ENCODE measurements at regions not wholly inside any gene's neighbourhood (a gene's known extent, or its start where the extent isn't known, plus 50 kb on each side); places are given as distances from the start of the nearest gene placed in this dataset.

- WGBS, result 94% methylated on average over 3 of the region's 3 CpGs
- Histone ChIP-seq H3K9me3 (ENCODE audit: control insufficient read depth in 4 of 4, low read length in 3 of 4) (peaks cover 2 to 9% (median 4%) of the 10 kb centered on the region in 4 donors), H3K4me1 (ENCODE audit: control insufficient read depth in 4 of 4, insufficient read depth in 4 of 4, low read length in 3 of 4) (no peaks in the 10 kb centered on the region), H3K27ac (ENCODE audit: low read depth in 1 of 2, low read length in 2 of 2) (no peak overlapping the region), H3K9ac (ENCODE audit: low read depth in 1 of 2, low read length in 2 of 2) (no peak overlapping the region), H3K36me3 (ENCODE audit: control insufficient read depth in 4 of 4, insufficient read depth in 3 of 4, low read depth in 1 of 4, low read length in 3 of 4) (no peaks in the 10 kb centered on the region), H3K27me3 (ENCODE audit: control insufficient read depth in 4 of 4, insufficient read depth in 4 of 4, low read length in 3 of 4) (no peaks in the 10 kb centered on the region), H3K4me3 (ENCODE audit: low read depth in 1 of 3, low read length in 3 of 3) (no peak overlapping the region)
- no peak for DNase-seq (ENCODE audit: low spot score)
- TF ChIP-seq MAX (IDR thresholded peaks at IDR 0.05), result no peak
- TF ChIP-seq FOXA2 (IDR thresholded peaks at IDR 0.05), result no peak
- no peak for TF ChIP-seq GABPA (IDR thresholded peaks at IDR 0.05 in 1 of 2, conservative IDR thresholded peaks at IDR 0.05 in 1 of 2)
- TF ChIP-seq HNF4A (conservative IDR thresholded peaks at IDR 0.05), result no peak
- no peak for TF ChIP-seq EGR1 (IDR thresholded peaks at IDR 0.05; ENCODE audit: low read depth in 2 of 2)
- no peak for TF ChIP-seq ZBTB33 (IDR thresholded peaks at IDR 0.05)
- TF ChIP-seq SP1 (IDR thresholded peaks at IDR 0.05), result no peak
- TF ChIP-seq RXRA (IDR thresholded peaks at IDR 0.05), result no peak
- no peak for TF ChIP-seq FOXA1 (IDR thresholded peaks at IDR 0.05)
Measured at GRCh38 chr12:75922944-75923642, 108.5 kb downstream of the PHLDA1 start.

GRCh38 chr12:75921622-75922289 lies 109.8 kb downstream of the PHLDA1 start:
- no peak overlapping the region for H3K27ac ChIP-seq (ENCODE audit: low read depth in 1 of 2, low read length in 2 of 2)

More at GRCh38 chr12:75921622-75922289, 109.8 kb downstream of the PHLDA1 start:
- Histone ChIP-seq H3K9me3 (ENCODE audit: control insufficient read depth in 4 of 4, low read length in 3 of 4) (peaks cover 2 to 9% (median 4%) of the 10 kb centered on the region in 4 donors), H3K27me3 (ENCODE audit: control insufficient read depth in 4 of 4, insufficient read depth in 4 of 4, low read length in 3 of 4) (no peaks in the 10 kb centered on the region), H3K4me1 (ENCODE audit: control insufficient read depth in 4 of 4, insufficient read depth in 4 of 4, low read length in 3 of 4) (no peaks in the 10 kb centered on the region), H3K9ac (ENCODE audit: low read depth in 1 of 2, low read length in 2 of 2) (no peak overlapping the region), H3K4me3 (ENCODE audit: low read depth in 1 of 3, low read length in 3 of 3) (no peak overlapping the region), H3K36me3 (ENCODE audit: control insufficient read depth in 4 of 4, insufficient read depth in 3 of 4, low read depth in 1 of 4, low read length in 3 of 4) (no peaks in the 10 kb centered on the region)
- TF ChIP-seq EGR1 (IDR thresholded peaks at IDR 0.05; ENCODE audit: low read depth in 2 of 2) (no peak), MAX (IDR thresholded peaks at IDR 0.05) (no peak), CTCF (IDR thresholded peaks at IDR 0.05; ENCODE audit: low read depth, low read length, missing input control) (no peak), FOXA1 (IDR thresholded peaks at IDR 0.05) (no peak), JUND (IDR thresholded peaks at IDR 0.05) (no peak), RXRA (IDR thresholded peaks at IDR 0.05) (no peak), HNF4G (IDR thresholded peaks at IDR 0.05) (no peak)
- no peak for DNase-seq (ENCODE audit: low spot score)
- 69% methylated on average over 9 of the region's 9 CpGs for WGBS

Data from liver (tissue), 8 donors.